ENCODE measurements at regions not wholly inside any gene's neighbourhood (a gene's known extent, or its start where the extent isn't known, plus 50 kb on each side); places are given as distances from the start of the nearest gene placed in this dataset.

Small RNA genes in the stretch of these regions (small RNA-seq; reads per million reads assigned to genes)
- gene MIR6072 (0 reads per million in 2 experiments), gene RNU6-576P (0 reads per million in 2 experiments), gene RNU6-889P (0 reads per million in 2 experiments)
